ENCODE measurements at regions not wholly inside any gene's neighbourhood (a gene's known extent, or its start where the extent isn't known, plus 50 kb on each side); places are given as distances from the start of the nearest gene placed in this dataset.

- Histone ChIP-seq H3K27ac (ENCODE audit: low read length in 2 of 2) (no peak overlapping the region), H4K20me1 (ENCODE audit: control insufficient read depth, insufficient read depth, low read length, poor library complexity, severe bottlenecking) (no peaks in the 10 kb centered on the region), H3K79me2 (ENCODE audit: control insufficient read depth, insufficient read depth, low read length) (no peaks in the 10 kb centered on the region), H3K9me3 (ENCODE audit: control extremely low read depth in 1 of 3, control insufficient read depth in 2 of 3, insufficient read depth in 1 of 3, low read length in 2 of 3) (peaks cover 0 to 17% (median 0%) of the 10 kb centered on the region in 3 donors), H3K9ac (ENCODE audit: low read length) (no peak overlapping the region), H3K27me3 (replicated peaks in 1 of 4; ENCODE audit: control extremely low read depth in 1 of 4, control insufficient read depth in 3 of 4, insufficient read depth in 4 of 4, low read length in 3 of 4) (peaks cover 0 to 19% (median 3%) of the 10 kb centered on the region in 4 experiments), H3K4me3 (ENCODE audit: control extremely low read depth in 1 of 5, extremely low read depth in 1 of 5, insufficient read depth in 1 of 5, low read depth in 2 of 5, low read length in 4 of 5) (no peak overlapping the region), H3K4me1 (ENCODE audit: control insufficient read depth in 2 of 2, insufficient read depth in 2 of 2, low read length in 2 of 2) (no peaks in the 10 kb centered on the region), H3K4me2 (replicated peaks; ENCODE audit: low read depth, low read length, poor library complexity, severe bottlenecking) (no peak overlapping the region), H2AFZ (ENCODE audit: insufficient read depth, low read depth, low read length, poor library complexity, severe bottlenecking) (no peak overlapping the region), H3K36me3 (replicated peaks in 1 of 2; ENCODE audit: control extremely low read depth in 1 of 2, control insufficient read depth in 1 of 2, extremely low read depth in 1 of 2, insufficient read depth in 2 of 2, low read length in 1 of 2) (no peaks in the 10 kb centered on the region)
- Mint-ChIP-seq H3K4me3 (no peak overlapping the region), H3K9me3 (ENCODE audit: insufficient read depth) (no peaks in the 10 kb centered on the region), H3K4me1 (no peaks in the 10 kb centered on the region), H3K27ac (no peak overlapping the region), H3K27me3 (peaks cover 25% of the 10 kb centered on the region)
- ATAC-seq (ENCODE audit: low read depth): no peak
- CTCF ChIA-PET: no interaction called here
- DNase-seq: no peak
- 12% methylated on average over 47 of the region's 56 CpGs for WGBS (ENCODE audit: insufficient coverage)
- intact Hi-C loops (cut with micrococcal nuclease): no loop called here
- POLR2A ChIA-PET: no interaction called here
- TF ChIP-seq, protein P1, sequence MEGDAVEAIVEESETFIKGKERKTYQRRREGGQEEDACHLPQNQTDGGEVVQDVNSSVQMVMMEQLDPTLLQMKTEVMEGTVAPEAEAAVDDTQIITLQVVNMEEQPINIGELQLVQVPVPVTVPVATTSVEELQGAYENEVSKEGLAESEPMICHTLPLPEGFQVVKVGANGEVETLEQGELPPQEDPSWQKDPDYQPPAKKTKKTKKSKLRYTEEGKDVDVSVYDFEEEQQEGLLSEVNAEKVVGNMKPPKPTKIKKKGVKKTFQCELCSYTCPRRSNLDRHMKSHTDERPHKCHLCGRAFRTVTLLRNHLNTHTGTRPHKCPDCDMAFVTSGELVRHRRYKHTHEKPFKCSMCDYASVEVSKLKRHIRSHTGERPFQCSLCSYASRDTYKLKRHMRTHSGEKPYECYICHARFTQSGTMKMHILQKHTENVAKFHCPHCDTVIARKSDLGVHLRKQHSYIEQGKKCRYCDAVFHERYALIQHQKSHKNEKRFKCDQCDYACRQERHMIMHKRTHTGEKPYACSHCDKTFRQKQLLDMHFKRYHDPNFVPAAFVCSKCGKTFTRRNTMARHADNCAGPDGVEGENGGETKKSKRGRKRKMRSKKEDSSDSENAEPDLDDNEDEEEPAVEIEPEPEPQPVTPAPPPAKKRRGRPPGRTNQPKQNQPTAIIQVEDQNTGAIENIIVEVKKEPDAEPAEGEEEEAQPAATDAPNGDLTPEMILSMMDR (IDR thresholded peaks at IDR 0.05): no peak
- TF ChIP-seq EZH2 (IDR thresholded peaks at IDR 0.05; ENCODE audit: borderline replicate concordance, insufficient read depth, low read depth, low read length, poor library complexity, severe bottlenecking): no peak
Measured at GRCh38 chr9:17906176-17906840, 327.4 kb downstream of the SH3GL2 start.

GRCh38 chr9:17906841-17907778, 328.2 kb downstream of the SH3GL2 start:
- H3K4me3 ChIP-seq (ENCODE audit: control extremely low read depth in 1 of 5, extremely low read depth in 1 of 5, insufficient read depth in 1 of 5, low read depth in 2 of 5, low read length in 4 of 5): no peak overlapping the region
- TF ChIP-seq, protein P1 (IDR thresholded peaks at IDR 0.05): no peak
- TF ChIP-seq EZH2 (IDR thresholded peaks at IDR 0.05; ENCODE audit: borderline replicate concordance, insufficient read depth, low read depth, low read length, poor library complexity, severe bottlenecking): no peak
- no peaks in the 10 kb centered on the region for H3K79me2 ChIP-seq (ENCODE audit: control insufficient read depth, insufficient read depth, low read length)
- peaks cover 0 to 17% (median 0%) of the 10 kb centered on the region in 3 donors for H3K9me3 ChIP-seq (ENCODE audit: control extremely low read depth in 1 of 3, control insufficient read depth in 2 of 3, insufficient read depth in 1 of 3, low read length in 2 of 3)
- no peaks in the 10 kb centered on the region for H3K4me1 Mint-ChIP-seq
- no peaks in the 10 kb centered on the region for H3K36me3 ChIP-seq (replicated peaks in 1 of 2; ENCODE audit: control extremely low read depth in 1 of 2, control insufficient read depth in 1 of 2, extremely low read depth in 1 of 2, insufficient read depth in 2 of 2, low read length in 1 of 2)
- H4K20me1 ChIP-seq (ENCODE audit: control insufficient read depth, insufficient read depth, low read length, poor library complexity, severe bottlenecking): no peaks in the 10 kb centered on the region
- ATAC-seq (ENCODE audit: low read depth): no peak
- 12% methylated on average over 48 of the region's 58 CpGs for WGBS (ENCODE audit: insufficient coverage)
- H3K27me3 ChIP-seq (replicated peaks in 1 of 4; ENCODE audit: control extremely low read depth in 1 of 4, control insufficient read depth in 3 of 4, insufficient read depth in 4 of 4, low read length in 3 of 4): peaks cover 0 to 19% (median 3%) of the 10 kb centered on the region in 4 experiments
- H3K27me3 Mint-ChIP-seq: peaks cover 25% of the 10 kb centered on the region
- H3K27ac ChIP-seq (ENCODE audit: low read length in 2 of 2): no peak overlapping the region
- no peak overlapping the region for H3K27ac Mint-ChIP-seq
- ChIA-PET CTCF (no interaction called here), POLR2A (no interaction called here)
- no peak overlapping the region for H2AFZ ChIP-seq (ENCODE audit: insufficient read depth, low read depth, low read length, poor library complexity, severe bottlenecking)
- no peak overlapping the region for H3K4me3 Mint-ChIP-seq
- intact Hi-C loops (cut with micrococcal nuclease): no loop called here
- H3K4me2 ChIP-seq (replicated peaks; ENCODE audit: low read depth, low read length, poor library complexity, severe bottlenecking): no peak overlapping the region
- no peaks in the 10 kb centered on the region for H3K4me1 ChIP-seq (ENCODE audit: control insufficient read depth in 2 of 2, insufficient read depth in 2 of 2, low read length in 2 of 2)
- DNase-seq: no peak
- H3K9ac ChIP-seq (ENCODE audit: low read length): no peak overlapping the region
- no peaks in the 10 kb centered on the region for H3K9me3 Mint-ChIP-seq (ENCODE audit: insufficient read depth)

All from B cell (primary cell).